ENCODE measurements at regions not wholly inside any gene's neighbourhood (a gene's known extent, or its start where the extent isn't known, plus 50 kb on each side); places are given as distances from the start of the nearest gene placed in this dataset.

- no peaks in the 10 kb centered on the region for H3K27me3 ChIP-seq (ENCODE audit: insufficient read depth, low read length)
- Mint-ChIP-seq H3K27me3 (ENCODE audit: low read depth, unreplicated experiment) (no peaks in the 10 kb centered on the region), H3K9me3 (ENCODE audit: unreplicated experiment) (peaks cover 6% of the 10 kb centered on the region), H3K4me3 (ENCODE audit: unreplicated experiment) (no peak overlapping the region), H3K36me3 (ENCODE audit: low read depth, unreplicated experiment) (no peaks in the 10 kb centered on the region), H3K4me1 (ENCODE audit: low read depth, unreplicated experiment) (peaks cover 14% of the 10 kb centered on the region), H3K27ac (ENCODE audit: unreplicated experiment) (no peak overlapping the region)
- H2AFZ ChIP-seq (ENCODE audit: low read depth, low read length), result peak overlapping the region; percentile 12
- no peaks in the 10 kb centered on the region for H3K79me2 ChIP-seq (ENCODE audit: insufficient read depth, low read length)
- H3K4me3 ChIP-seq (ENCODE audit: insufficient read depth, low read depth, low read length), result no peak overlapping the region
- TF ChIP-seq EZH2 (IDR thresholded peaks at IDR 0.05; ENCODE audit: insufficient read depth, low read length), result no peak
- no peak for TF ChIP-seq CTCF (IDR thresholded peaks at IDR 0.05; ENCODE audit: insufficient read depth, low read depth, low read length)
- no peaks in the 10 kb centered on the region for H3K36me3 ChIP-seq (ENCODE audit: insufficient read depth, low read length)
- H3K9me3 ChIP-seq (ENCODE audit: insufficient read depth, low read depth, low read length), result no peaks in the 10 kb centered on the region
- DNase-seq (ENCODE audit: low read depth) (peak; percentile 15), FAIRE-seq (no peak)
- H3K9ac ChIP-seq (ENCODE audit: low read length), result peak overlapping the region; percentile 25
- H4K20me1 ChIP-seq (ENCODE audit: insufficient read depth, low read length), result no peaks in the 10 kb centered on the region
- peaks cover 22% of the 10 kb centered on the region for H3K4me1 ChIP-seq (ENCODE audit: insufficient read depth, low read length)
- peak overlapping the region; percentile 94 for H3K27ac ChIP-seq (ENCODE audit: low read depth, low read length)
- H3K4me2 ChIP-seq (ENCODE audit: low read length), result peak overlapping the region; percentile 22
Measured at GRCh38 chr3:84109911-84110310, 848.9 kb upstream of the CADM2 start.

GRCh38 chr3:84110787-84111186, 848.0 kb upstream of the CADM2 start:
- Mint-ChIP-seq H3K4me1 (ENCODE audit: low read depth, unreplicated experiment) (peaks cover 14% of the 10 kb centered on the region), H3K27me3 (ENCODE audit: low read depth, unreplicated experiment) (no peaks in the 10 kb centered on the region), H3K36me3 (ENCODE audit: low read depth, unreplicated experiment) (no peaks in the 10 kb centered on the region), H3K9me3 (ENCODE audit: unreplicated experiment) (peaks cover 3% of the 10 kb centered on the region), H3K4me3 (ENCODE audit: unreplicated experiment) (no peak overlapping the region), H3K27ac (ENCODE audit: unreplicated experiment) (no peak overlapping the region)
- Histone ChIP-seq H3K4me3 (ENCODE audit: insufficient read depth, low read depth, low read length) (no peak overlapping the region), H3K27ac (ENCODE audit: low read depth, low read length) (no peak overlapping the region), H3K4me2 (ENCODE audit: low read length) (no peak overlapping the region), H3K27me3 (ENCODE audit: insufficient read depth, low read length) (no peaks in the 10 kb centered on the region), H4K20me1 (ENCODE audit: insufficient read depth, low read length) (no peaks in the 10 kb centered on the region), H3K9me3 (ENCODE audit: insufficient read depth, low read depth, low read length) (no peaks in the 10 kb centered on the region), H3K9ac (ENCODE audit: low read length) (no peak overlapping the region), H3K79me2 (ENCODE audit: insufficient read depth, low read length) (no peaks in the 10 kb centered on the region), H3K4me1 (ENCODE audit: insufficient read depth, low read length) (peaks cover 22% of the 10 kb centered on the region), H3K36me3 (ENCODE audit: insufficient read depth, low read length) (no peaks in the 10 kb centered on the region), H2AFZ (ENCODE audit: low read depth, low read length) (no peak overlapping the region)
- FAIRE-seq (no peak), DNase-seq (ENCODE audit: low read depth) (no peak)
- no peak for TF ChIP-seq CTCF (IDR thresholded peaks at IDR 0.05; ENCODE audit: insufficient read depth, low read depth, low read length)
- TF ChIP-seq EZH2 (IDR thresholded peaks at IDR 0.05; ENCODE audit: insufficient read depth, low read length), result no peak

- H3K4me2 ChIP-seq (ENCODE audit: low read length), result no peak overlapping the region
- FAIRE-seq, result no peak
- peaks cover 3% of the 10 kb centered on the region for H3K9me3 ChIP-seq (ENCODE audit: insufficient read depth, low read depth, low read length)
- no peaks in the 10 kb centered on the region for H3K36me3 ChIP-seq (ENCODE audit: insufficient read depth, low read length)
- no peak overlapping the region for H3K4me3 ChIP-seq (ENCODE audit: insufficient read depth, low read depth, low read length)
- H3K27me3 ChIP-seq (ENCODE audit: insufficient read depth, low read length), result no peaks in the 10 kb centered on the region
- no peak overlapping the region for H3K27ac ChIP-seq (ENCODE audit: low read depth, low read length)
- H3K79me2 ChIP-seq (ENCODE audit: insufficient read depth, low read length), result no peaks in the 10 kb centered on the region
- no peak overlapping the region for H3K9ac ChIP-seq (ENCODE audit: low read length)
- Mint-ChIP-seq H3K27ac (ENCODE audit: unreplicated experiment) (no peak overlapping the region), H3K36me3 (ENCODE audit: low read depth, unreplicated experiment) (no peaks in the 10 kb centered on the region), H3K4me1 (ENCODE audit: low read depth, unreplicated experiment) (no peaks in the 10 kb centered on the region), H3K9me3 (ENCODE audit: unreplicated experiment) (peaks cover 5% of the 10 kb centered on the region), H3K4me3 (ENCODE audit: unreplicated experiment) (no peak overlapping the region), H3K27me3 (ENCODE audit: low read depth, unreplicated experiment) (no peaks in the 10 kb centered on the region)
- no peak for DNase-seq (ENCODE audit: low read depth)
- TF ChIP-seq CTCF (IDR thresholded peaks at IDR 0.05; ENCODE audit: insufficient read depth, low read depth, low read length) (no peak), EZH2 (IDR thresholded peaks at IDR 0.05; ENCODE audit: insufficient read depth, low read length) (no peak)
- H2AFZ ChIP-seq (ENCODE audit: low read depth, low read length), result no peak overlapping the region
- H3K4me1 ChIP-seq (ENCODE audit: insufficient read depth, low read length), result no peaks in the 10 kb centered on the region
- H4K20me1 ChIP-seq (ENCODE audit: insufficient read depth, low read length), result no peaks in the 10 kb centered on the region
Measured at GRCh38 chr3:84125201-84125721, 833.5 kb upstream of the CADM2 start.
